Aorta (tissue), 5 donors: ENCODE measurements at regions not wholly inside any gene's neighbourhood (a gene's known extent, or its start where the extent isn't known, plus 50 kb on each side); places are given as distances from the start of the nearest gene placed in this dataset.

Source experiments
- ATAC-seq: fragments of 200-7000 bp; cut with Tn5 transposase; one replicate; pipeline ENCODE4 v1.9.1; 2022; ENCODE audit warnings: moderate library complexity; ENCODE audit not compliant: low FRiP score
- DNase-seq, 2 donors: peaks; one replicate each; pipeline ENCODE4 v3.0.0-alpha.2; 2020
- H3K27ac ChIP-seq, 2 donors: one replicate each; pipeline ENCODE4 v1.5.1; 2013; ENCODE audit warnings: low read length in 2 of 2, mild to moderate bottlenecking in 2 of 2, moderate library complexity in 2 of 2, control low read depth in 1 of 2, inconsistent platforms in 1 of 2, low read depth in 1 of 2
- H3K27me3 ChIP-seq, 2 donors: one replicate each; pipeline ENCODE4 v1.6.1; 2013; ENCODE audit warnings: control low read depth in 1 of 2, low read length in 1 of 2, mild to moderate bottlenecking in 1 of 2, moderate library complexity in 1 of 2; ENCODE audit not compliant: insufficient read depth in 2 of 2, control insufficient read depth in 1 of 2
- H3K36me3 ChIP-seq, 2 donors: one replicate each; pipeline ENCODE4 v1.6.1; 2013; ENCODE audit warnings: control low read depth in 1 of 2, low read length in 1 of 2, mild to moderate bottlenecking in 1 of 2; ENCODE audit not compliant: insufficient read depth in 2 of 2, control insufficient read depth in 1 of 2
- H3K4me1 ChIP-seq, 2 donors: one replicate each; pipeline ENCODE4 v1.6.1; 2013; ENCODE audit warnings: low read length in 2 of 2, control low read depth in 1 of 2, mild to moderate bottlenecking in 1 of 2, moderate library complexity in 1 of 2; ENCODE audit not compliant: insufficient read depth in 2 of 2, control insufficient read depth in 1 of 2
- H3K4me3 ChIP-seq, 2 donors: one replicate each; pipeline ENCODE4 v1.5.1; 2013; ENCODE audit warnings: low read length in 2 of 2, control low read depth in 1 of 2, mild to moderate bottlenecking in 1 of 2
- H3K9me3 ChIP-seq: one replicate; pipeline ENCODE4 v1.6.1; 2013; ENCODE audit warnings: mild to moderate bottlenecking, low read length; ENCODE audit not compliant: control insufficient read depth
- WGBS, 2 donors: extraction: QIAGEN DNeasy Blood & Tissue Kit; methylation state at CpG; one replicate each; pipeline ENCODE4 v1.1.7; 2013; 5-methylcytosine and 5-hydroxymethylcytosine counted together
- intact Hi-C, 2 donors: fragments of 100-400 bp; cut with DNase I; formaldehyde crosslinking; loops; one replicate each; pipeline versions ENCODE4 v1.14.2 to v1.15.0; 2022
- donor health status: healthy with polysubstance abuse.
- donor health status: Bipolar disorder and iron deficiency.
- donor health status: DM: no; HTN: no; CAD: no.
- donor health status: DM: no; HTN: no; CAD: no.
- donor health status: DM: yes; HTN: yes; CAD: no.

GRCh38 chr22:48662476-48663135, 1165.1 kb downstream of the BRD1 start:
- intact Hi-C loops: no loop called here
- ATAC-seq (no peak), DNase-seq (no peak)
- 86 to 90% methylated on average over 20 of the region's 20 CpGs for WGBS, 2 donors
- H3K27me3 ChIP-seq: no peaks in the 10 kb centered on the region
- peaks cover 2% of the 10 kb centered on the region for H3K9me3 ChIP-seq
- H3K4me1 ChIP-seq: no peaks in the 10 kb centered on the region
- H3K4me3 ChIP-seq: no peak overlapping the region
- no peak overlapping the region for H3K27ac ChIP-seq
- no peaks in the 10 kb centered on the region for H3K36me3 ChIP-seq

DNA sequence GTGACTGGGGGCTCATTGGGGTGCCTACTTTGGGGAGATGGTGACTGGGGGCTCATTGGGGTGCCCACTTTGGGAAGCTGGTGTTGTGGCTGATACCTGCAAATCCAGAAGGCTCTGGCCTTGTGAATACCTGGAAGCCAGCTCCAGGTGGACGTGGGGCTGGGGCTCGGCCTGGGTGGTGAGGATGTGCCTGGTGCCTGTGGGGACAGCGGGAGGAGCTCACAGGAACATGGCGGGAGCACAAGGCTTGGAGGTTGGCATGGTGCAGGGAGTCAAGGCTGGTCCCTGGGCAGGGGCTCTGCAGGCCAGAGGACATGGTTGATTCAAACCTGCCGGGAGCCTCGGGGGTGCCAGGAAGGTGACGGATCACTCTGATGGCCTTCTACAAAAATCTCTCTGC, 1165.7 kb downstream of the BRD1 start:
- no peaks in the 10 kb centered on the region for H3K4me1 ChIP-seq
- no peaks in the 10 kb centered on the region for H3K36me3 ChIP-seq
- WGBS, 2 donors: 65 to 95% methylated on average over 7 of the region's 7 CpGs
- peaks cover 2% of the 10 kb centered on the region for H3K9me3 ChIP-seq
- no peak overlapping the region for H3K27ac ChIP-seq
- DNase-seq (no peak), ATAC-seq (no peak)
- intact Hi-C loops: no loop called here
- no peaks in the 10 kb centered on the region for H3K27me3 ChIP-seq
- no peak overlapping the region for H3K4me3 ChIP-seq

- WGBS, 2 donors: 71 to 84% methylated on average over 32 to 33 of the region's 33 CpGs
- ATAC-seq (no peak), DNase-seq (no peak)
- H3K4me1 ChIP-seq: no peaks in the 10 kb centered on the region
- peaks cover 2% of the 10 kb centered on the region for H3K9me3 ChIP-seq
- H3K27me3 ChIP-seq: no peaks in the 10 kb centered on the region
- intact Hi-C loops: no loop called here
- H3K27ac ChIP-seq: no peak overlapping the region
- H3K4me3 ChIP-seq: no peak overlapping the region
- H3K36me3 ChIP-seq: no peaks in the 10 kb centered on the region
Measured at GRCh38 chr22:48660790-48661740, 1166.6 kb downstream of the BRD1 start.

GRCh38 chr22:48660104-48660789, 1167.4 kb downstream of the BRD1 start:
- no peaks in the 10 kb centered on the region for H3K27me3 ChIP-seq
- H3K36me3 ChIP-seq: no peaks in the 10 kb centered on the region
- H3K4me1 ChIP-seq: no peaks in the 10 kb centered on the region
- peaks cover 2% of the 10 kb centered on the region for H3K9me3 ChIP-seq
- H3K27ac ChIP-seq: no peak overlapping the region
- H3K4me3 ChIP-seq: no peak overlapping the region
- no peak for DNase-seq
- ATAC-seq: no peak
- intact Hi-C loops: no loop called here
- 82 to 86% methylated on average over 22 of the region's 22 CpGs for WGBS, 2 donors

DNA sequence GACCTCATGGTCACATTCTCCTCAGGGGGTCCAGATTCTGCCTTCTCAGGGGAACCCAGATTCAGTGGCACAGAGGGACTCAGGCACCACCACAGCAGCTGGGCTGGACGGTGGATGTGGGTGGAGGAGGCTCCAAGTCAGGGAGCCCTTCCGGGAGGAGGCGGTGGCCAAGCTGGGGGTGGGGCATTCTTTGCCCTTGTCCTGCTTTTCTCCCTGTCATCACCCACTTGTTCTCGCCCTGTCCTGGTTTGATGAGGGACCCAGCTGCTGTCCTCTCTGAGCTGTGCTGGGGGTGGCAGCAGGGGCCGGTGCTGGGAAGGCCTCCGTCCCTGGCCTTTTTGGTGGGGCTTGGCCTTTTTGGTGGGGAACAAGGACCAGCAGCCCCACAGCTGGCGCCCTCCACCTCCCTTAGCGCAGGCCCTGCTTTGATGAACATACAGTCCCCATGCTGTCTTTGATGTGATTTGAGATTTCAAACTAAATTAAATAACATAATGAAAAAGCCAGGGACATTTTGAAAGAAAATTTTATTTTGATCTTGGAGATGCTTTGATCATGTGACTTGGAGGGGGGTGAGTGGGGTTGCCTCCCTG, 1168.2 kb downstream of the BRD1 start:
- Histone ChIP-seq H3K27ac (no peak overlapping the region), H3K27me3 (no peaks in the 10 kb centered on the region), H3K4me1 (no peaks in the 10 kb centered on the region), H3K4me3 (no peak overlapping the region), H3K9me3 (peaks cover 2% of the 10 kb centered on the region), H3K36me3 (no peaks in the 10 kb centered on the region)
- intact Hi-C loops: no loop called here
- no peak for ATAC-seq
- 84 to 86% methylated on average over 6 to 8 of the region's 8 CpGs for WGBS, 2 donors
- no peak for DNase-seq

DNA sequence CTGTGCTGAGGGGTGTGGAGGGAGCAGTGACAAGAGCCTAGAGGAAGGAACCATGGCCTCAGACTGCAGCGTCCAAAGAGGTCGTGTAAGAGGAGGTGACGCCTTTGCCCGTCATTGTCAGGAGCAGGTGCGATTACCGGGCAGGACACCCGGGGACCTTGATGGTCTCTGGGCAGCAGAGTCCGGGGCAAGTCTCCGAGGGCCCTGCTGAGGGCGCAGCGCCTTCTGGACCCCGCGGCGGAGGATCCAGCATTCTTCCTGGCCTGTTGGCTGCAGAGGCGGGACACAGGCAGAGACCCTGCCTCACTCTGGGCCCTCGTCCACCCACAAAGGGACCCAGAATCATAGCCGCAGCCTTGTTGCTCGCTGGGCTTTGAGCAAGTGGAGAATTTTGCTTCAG, 1168.8 kb downstream of the BRD1 start:
- no peak for ATAC-seq
- Histone ChIP-seq H3K36me3 (no peaks in the 10 kb centered on the region), H3K27me3 (no peaks in the 10 kb centered on the region), H3K9me3 (peaks cover 2% of the 10 kb centered on the region), H3K4me1 (no peaks in the 10 kb centered on the region), H3K27ac (no peak overlapping the region), H3K4me3 (no peak overlapping the region)
- intact Hi-C loops: no loop called here
- DNase-seq: no peak
- WGBS, 2 donors: 94% methylated on average over 18 of the region's 18 CpGs

- Histone ChIP-seq H3K27me3 (no peaks in the 10 kb centered on the region), H3K27ac (no peak overlapping the region), H3K9me3 (no peaks in the 10 kb centered on the region), H3K4me1 (no peaks in the 10 kb centered on the region), H3K4me3 (no peak overlapping the region), H3K36me3 (no peaks in the 10 kb centered on the region)
- WGBS, 2 donors: 91 to 96% methylated on average over 15 of the region's 15 CpGs
- intact Hi-C loops: no loop called here
- DNase-seq (no peak), ATAC-seq (no peak)
Measured at GRCh38 chr22:48658246-48658645, 1169.4 kb downstream of the BRD1 start.

DNA sequence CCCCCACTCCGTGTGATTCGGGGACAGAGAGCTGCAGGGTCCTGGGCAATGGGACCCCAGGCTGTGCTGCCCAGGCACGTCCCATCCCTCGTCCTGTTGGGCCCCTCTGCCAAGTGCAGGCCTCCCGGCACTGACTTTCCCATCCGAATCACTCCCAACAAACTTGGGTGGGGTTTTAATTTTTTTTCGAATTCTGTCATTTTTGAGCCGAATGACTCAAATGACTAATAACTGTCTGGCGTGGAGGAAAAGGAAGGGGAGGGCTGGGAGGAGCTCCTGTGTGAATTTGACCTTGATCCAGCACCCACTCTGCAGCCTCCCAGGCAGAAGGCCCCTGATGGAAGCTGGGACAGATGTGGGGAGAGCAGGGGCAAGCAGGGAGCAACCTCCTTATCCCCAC, 1173.2 kb downstream of the BRD1 start:
- 20 to 34% methylated on average over 9 of the region's 9 CpGs for WGBS, 2 donors
- ATAC-seq: no peak
- H3K27ac ChIP-seq: no peak overlapping the region
- no peaks in the 10 kb centered on the region for H3K27me3 ChIP-seq
- no peak overlapping the region for H3K4me3 ChIP-seq
- intact Hi-C loops: no loop called here
- DNase-seq: no peak
- H3K36me3 ChIP-seq: no peaks in the 10 kb centered on the region
- no peaks in the 10 kb centered on the region for H3K4me1 ChIP-seq
- H3K9me3 ChIP-seq: no peaks in the 10 kb centered on the region
